Esophagus squamous epithelium (tissue), 5 donors: ENCODE measurements at regions not wholly inside any gene's neighbourhood (a gene's known extent, or its start where the extent isn't known, plus 50 kb on each side); places are given as distances from the start of the nearest gene placed in this dataset.
"Not testable (repeated sequence)": the region's sequence is repeated elsewhere in the genome, so short reads cannot be mapped to it uniquely, and the experiment has no call there.

Source experiments
- DNase-seq: peaks from one replicate; lab custom pipeline; 2025; lab: John Stamatoyannopoulos, UW
- H3K27ac ChIP-seq, 4 donors: fragments of 200-600 bp; sonication (generic); one replicate each; pipeline ENCODE4 v1.5.1; 2016 to 2019; ENCODE audit warnings: mild to moderate bottlenecking in 1 of 4
- H3K27me3 ChIP-seq, 4 donors: fragments of 200-600 bp; sonication (generic); 1 replicate in 3 of 4; 2 replicates in 1 of 4; pipeline versions ENCODE4 v1.5.1 to v1.6.0; 2017 to 2021; ENCODE audit warnings: antibody characterized with exemption in 1 of 4
- H3K36me3 ChIP-seq, 3 donors: fragments of 200-600 bp; sonication (generic); one replicate each; pipeline ENCODE4 v1.5.1; 2016 to 2019
- H3K4me1 ChIP-seq, 3 donors: fragments of 200-600 bp; sonication (generic); one replicate each; pipeline ENCODE4 v1.5.1; 2017 to 2019
- H3K4me3 ChIP-seq, 4 donors: fragments of 200-600 bp; sonication (generic); 1 replicate in 3 of 4; 2 replicates in 1 of 4; pipeline ENCODE4 v1.5.1; 2016 to 2019; ENCODE audit warnings: mild to moderate bottlenecking in 2 of 4, moderate library complexity in 1 of 4
- H3K9me3 ChIP-seq, 3 donors: fragments of 200-600 bp; sonication (generic); one replicate each; pipeline ENCODE4 v1.5.1; 2016 to 2019
- CTCF ChIP-seq, 6 experiments: fragments of 450-650 bp in 4 of 6; fragments of 200-600 bp in 2 of 6; sonication (generic) in 2 of 6; IDR thresholded peaks; one replicate each; pipeline ENCODE4 v1.5.1; 2016 to 2019; ENCODE audit warnings: antibody characterized with exemption in 6 of 6, mild to moderate bottlenecking in 4 of 6, moderate library complexity in 4 of 6
- POLR2A ChIP-seq, 4 donors: fragments of 450-650 bp; IDR thresholded peaks; one replicate each; pipeline ENCODE4 v1.6.1; 2017; ENCODE audit warnings: antibody characterized with exemption in 4 of 4, mild to moderate bottlenecking in 4 of 4, moderate library complexity in 3 of 4
- WGBS, 2 donors: methylation state at CpG; one replicate each; pipeline ENCODE4 v1.1.5; 2018; 5-methylcytosine and 5-hydroxymethylcytosine counted together
- intact Hi-C: fragments of 100-400 bp; cut with DNase I; formaldehyde crosslinking; loops from one replicate; pipeline ENCODE4 v1.15.0; 2022
- donor health status: DM: yes; HTN: yes; CAD: no.

GRCh38 chr17:77286391-77286640, 145.5 kb downstream of the SEC14L1 start:
- DNase-seq = no peak
- intact Hi-C loops = loop anchor here (5.0 kb wide), 1 partner anchor 36 kb away; no protein-coding TSS in a partner anchor
- Histone ChIP-seq H3K27ac (peak overlapping the region; percentile 84 to 95 (median 92)), H3K4me1 (peaks cover 32 to 88% (median 44%) of the 10 kb centered on the region in 3 donors), H3K27me3 (peaks cover 0 to 14% (median 0%) of the 10 kb centered on the region in 4 donors), H3K36me3 (no peaks in the 10 kb centered on the region), H3K4me3 (peak overlapping the region in 2 of 4 donors; percentile 2 to 41), H3K9me3 (no peaks in the 10 kb centered on the region)
- TF ChIP-seq CTCF (IDR thresholded peaks at IDR 0.05) (no peak), POLR2A (IDR thresholded peaks at IDR 0.05) (no peak)

- 40% methylated on average over 6 of the region's 21 CpGs; no CpG with 5 or more reads in 1 of the 2 donors for WGBS, 2 donors
- Histone ChIP-seq H3K9me3 (no peaks in the 10 kb centered on the region), H3K4me3 (peak overlapping the region in 3 of 4 donors; percentile 10 to 44 (median 13)), H3K27me3 (peaks cover 0 to 9% (median 0%) of the 10 kb centered on the region in 4 donors), H3K27ac (peak overlapping the region; percentile 84 to 95 (median 92)), H3K4me1 (peaks cover 32 to 85% (median 40%) of the 10 kb centered on the region in 3 donors), H3K36me3 (no peaks in the 10 kb centered on the region)
- DNase-seq = no peak
- intact Hi-C loops = loop anchor here (5.0 kb wide), 1 partner anchor 35 kb away; no protein-coding TSS in a partner anchor
- TF ChIP-seq CTCF (IDR thresholded peaks at IDR 0.05) (no peak), POLR2A (IDR thresholded peaks at IDR 0.05) (peak in 1 of 4 donors; percentile 21)
Measured at GRCh38 chr17:77286641-77287431, 146.1 kb downstream of the SEC14L1 start.

GRCh38 chr17:77287432-77288068, 146.8 kb downstream of the SEC14L1 start:
- DNase-seq = no peak
- 33 to 100% methylated on average over 1 to 5 of the region's 11 CpGs for WGBS, 2 donors
- H3K27ac ChIP-seq = peak overlapping the region; percentile 84 to 95 (median 92)
- no peaks in the 10 kb centered on the region for H3K36me3 ChIP-seq
- intact Hi-C loops = loop anchor here (5.0 kb wide), 1 partner anchor 35 kb away; no protein-coding TSS in a partner anchor
- peak in 1 of 4 donors; percentile 18 for TF ChIP-seq POLR2A (IDR thresholded peaks at IDR 0.05)
- TF ChIP-seq CTCF (IDR thresholded peaks at IDR 0.05) = no peak
- H3K9me3 ChIP-seq = no peaks in the 10 kb centered on the region
- peaks cover 0 to 2% (median 0%) of the 10 kb centered on the region in 4 donors for H3K27me3 ChIP-seq
- peaks cover 32 to 81% (median 40%) of the 10 kb centered on the region in 3 donors for H3K4me1 ChIP-seq
- H3K4me3 ChIP-seq = peak overlapping the region in 3 of 4 donors; percentile 10 to 44 (median 13)

GRCh38 chr17:77288115-77288619, 147.4 kb downstream of the SEC14L1 start:
- 60% methylated on average over 7 of the region's 17 CpGs; no CpG with 5 or more reads in 1 of the 2 donors for WGBS, 2 donors
- intact Hi-C loops = loop anchor here (5.0 kb wide), 1 partner anchor 34 kb away; no protein-coding TSS in a partner anchor
- H3K4me3 ChIP-seq = peak overlapping the region in 3 of 4 donors; percentile 11 to 44 (median 13)
- H3K27ac ChIP-seq = peak overlapping the region; percentile 84 to 95 (median 92)
- H3K4me1 ChIP-seq = peaks cover 30 to 75% (median 36%) of the 10 kb centered on the region in 3 donors
- DNase-seq = no peak
- no peaks in the 10 kb centered on the region for H3K36me3 ChIP-seq
- H3K27me3 ChIP-seq = no peaks in the 10 kb centered on the region
- H3K9me3 ChIP-seq = no peaks in the 10 kb centered on the region
- TF ChIP-seq POLR2A (IDR thresholded peaks at IDR 0.05) (peak in 1 of 4 donors; percentile 11), CTCF (IDR thresholded peaks at IDR 0.05) (no peak)

GRCh38 chr17:77290759-77291558, 150.2 kb downstream of the SEC14L1 start:
- H3K9me3 ChIP-seq, H3K4me3 ChIP-seq, intact Hi-C loops, DNase-seq, H3K27me3 ChIP-seq: not testable (repeated sequence)
- H3K4me1 ChIP-seq = peaks cover 17 to 47% (median 18%) of the 10 kb centered on the region in 3 donors
- WGBS, 2 donors = 91% methylated on average over 11 to 16 of the region's 20 CpGs
- H3K27ac ChIP-seq = peak overlapping the region in 2 of 4 donors; percentile 9 to 28
- peaks cover 0 to 18% (median 0%) of the 10 kb centered on the region in 3 donors for H3K36me3 ChIP-seq
